GM12865 (cell line): ENCODE measurements at regions not wholly inside any gene's neighbourhood (a gene's known extent, or its start where the extent isn't known, plus 50 kb on each side); places are given as distances from the start of the nearest gene placed in this dataset.

Source experiments
- DNase-seq: peaks from one replicate; pipeline ENCODE4 v3.0.0; 2010; ENCODE audit warnings: low read depth
- H3K4me3 ChIP-seq: 2 replicates; pipeline ENCODE4 v1.5.1; 2011; ENCODE audit warnings: mild to moderate bottlenecking, low read depth, low read length, control low read depth
- CTCF ChIP-seq: IDR thresholded peaks from 2 replicates; pipeline ENCODE4 v1.5.1; 2011; ENCODE audit warnings: low read length, control low read depth, low read depth, inconsistent platforms; ENCODE audit not compliant: insufficient read depth; ENCODE audit errors: missing control alignments

- no peak overlapping the region for H3K4me3 ChIP-seq
- no peak for DNase-seq
- TF ChIP-seq CTCF: no peak
Measured at GRCh38 chr11:29217901-29218300, 798.9 kb downstream of the KCNA4 start.

- no peak for DNase-seq
- no peak for TF ChIP-seq CTCF
- H3K4me3 ChIP-seq: no peak overlapping the region
Measured at GRCh38 chr11:29214833-29215232, 802.0 kb downstream of the KCNA4 start.

GRCh38 chr11:29211202-29211601 is 805.6 kb downstream of the KCNA4 start:
- no peak overlapping the region for H3K4me3 ChIP-seq
- no peak for DNase-seq
- TF ChIP-seq CTCF: no peak

- no peak for DNase-seq
- no peak for TF ChIP-seq CTCF
- no peak overlapping the region for H3K4me3 ChIP-seq
Measured at GRCh38 chr11:29210426-29210825, 806.4 kb downstream of the KCNA4 start.

- no peak overlapping the region for H3K4me3 ChIP-seq
- no peak for DNase-seq
- no peak for TF ChIP-seq CTCF
Measured at GRCh38 chr11:29208117-29208516, 808.7 kb downstream of the KCNA4 start.

GRCh38 chr11:29200791-29201562 is 815.9 kb downstream of the KCNA4 start:
- H3K4me3 ChIP-seq: no peak overlapping the region
- no peak for TF ChIP-seq CTCF
- no peak for DNase-seq

GRCh38 chr11:29190313-29190712 is 826.5 kb downstream of the KCNA4 start:
- no peak overlapping the region for H3K4me3 ChIP-seq
- no peak for TF ChIP-seq CTCF
- DNase-seq: no peak
